GM13977 (cell line): ENCODE measurements at regions not wholly inside any gene's neighbourhood (a gene's known extent, or its start where the extent isn't known, plus 50 kb on each side); places are given as distances from the start of the nearest gene placed in this dataset.

Source experiments
- DNase-seq: peaks from one replicate; pipeline ENCODE4 v3.0.0; 2012; ENCODE audit warnings: low spot score
- CTCF ChIP-seq: IDR thresholded peaks from 2 replicates; pipeline ENCODE4 v1.5.1; 2012; ENCODE audit warnings: mild to moderate bottlenecking, control low read depth; ENCODE audit not compliant: insufficient read depth; ENCODE audit errors: extremely low read depth, missing control alignments
- in situ Hi-C: fragments of 300-500 bp; cut with MboI; formaldehyde crosslinking; loops from one replicate; pipeline ENCODE4 v1.12.0; 2022; ENCODE audit warnings: low sequenced_read_pairs, low pct_unique_long_range_greater_than_20kb, mixed read lengths, inconsistent platforms; ENCODE audit not compliant: unreplicated experiment

DNA sequence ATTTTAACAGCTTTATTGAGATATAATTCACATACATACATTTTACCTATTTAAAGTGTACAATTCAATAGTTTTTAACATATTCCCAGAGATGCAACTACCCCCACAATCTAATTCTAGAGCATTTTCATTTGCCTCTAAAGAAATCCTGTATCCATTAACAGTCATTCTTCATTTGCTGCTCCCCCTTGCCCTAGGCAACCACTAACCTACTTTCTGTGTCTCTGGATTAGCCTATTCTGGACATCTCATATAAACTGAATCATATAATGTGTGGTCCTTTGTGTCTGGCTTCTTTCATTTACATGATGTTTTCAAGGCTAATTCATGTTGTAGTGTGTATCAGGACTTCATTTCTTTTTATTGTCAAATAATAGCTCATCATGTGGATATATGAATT, 105.1 kb upstream of the GRPR start:
- TF ChIP-seq CTCF = no peak
- in situ Hi-C loops = no loop called here
- no peak for DNase-seq

DNA sequence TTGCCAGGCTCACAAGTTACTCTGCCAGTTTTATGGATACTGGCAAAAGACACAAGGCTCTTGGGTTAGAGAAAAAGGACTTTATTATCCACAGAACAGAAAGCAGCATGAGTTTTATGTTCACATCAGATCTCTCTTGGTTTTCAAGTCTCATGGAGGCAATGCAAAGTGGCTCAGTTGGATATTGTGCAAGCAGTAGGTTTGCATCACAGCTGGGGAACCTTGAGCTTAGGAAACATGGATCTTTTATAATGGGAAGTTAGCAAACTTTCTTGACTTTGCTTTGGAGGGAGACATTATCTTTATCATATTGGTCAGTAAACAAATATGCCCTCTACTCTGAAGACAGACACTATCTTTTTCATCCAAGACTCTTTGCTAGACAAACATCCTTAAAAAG, 109.2 kb upstream of the GRPR start:
- DNase-seq = no peak
- no peak for TF ChIP-seq CTCF
- in situ Hi-C loops = no loop called here

- DNase-seq = no peak
- no peak for TF ChIP-seq CTCF
Measured at GRCh38 chrX:16012250-16012649, 111.1 kb upstream of the GRPR start.

DNA sequence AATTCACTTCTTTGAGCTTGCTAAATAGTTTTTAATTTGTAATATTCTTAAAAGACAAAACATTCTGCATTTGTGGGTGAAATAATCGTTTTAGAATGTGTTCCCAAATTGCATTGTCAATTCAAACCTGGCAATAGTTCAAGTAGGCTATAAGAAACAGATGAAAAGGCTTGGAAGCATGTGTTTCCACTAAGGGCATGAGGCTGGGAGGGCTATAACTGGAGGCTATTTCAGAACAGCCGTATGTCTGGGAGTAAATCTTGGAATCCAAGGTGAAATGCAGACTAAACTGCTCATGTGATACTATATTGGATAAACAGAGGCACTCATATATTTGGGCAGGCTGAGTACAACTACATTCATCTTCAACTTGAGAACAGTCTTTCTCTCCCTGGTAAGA, 117.4 kb upstream of the GRPR start:
- no peak for DNase-seq
- no peak for TF ChIP-seq CTCF
- in situ Hi-C loops = no loop called here

More at GRCh38 chrX:16012250-16012649, 111.1 kb upstream of the GRPR start:
- in situ Hi-C loops = no loop called here

DNA sequence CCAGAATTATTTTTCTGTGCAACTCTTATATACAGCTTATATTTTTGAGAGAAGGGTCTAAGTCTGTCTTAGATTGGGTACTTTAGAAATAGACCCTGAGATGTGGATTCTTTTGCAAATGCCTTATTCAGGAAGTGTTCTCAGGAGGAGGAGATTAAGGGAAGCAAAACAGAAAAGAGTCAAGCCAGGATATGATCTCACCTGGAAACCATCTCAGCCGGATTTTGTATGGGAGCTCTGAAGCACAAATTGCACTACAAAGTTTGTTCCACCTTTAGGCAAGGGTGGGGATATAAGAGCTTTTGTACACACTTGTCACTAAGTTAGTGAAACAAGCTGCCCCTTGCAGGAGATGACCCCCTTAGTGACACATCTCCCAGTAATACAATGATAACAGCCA, 121.2 kb upstream of the GRPR start:
- TF ChIP-seq CTCF = no peak

DNA sequence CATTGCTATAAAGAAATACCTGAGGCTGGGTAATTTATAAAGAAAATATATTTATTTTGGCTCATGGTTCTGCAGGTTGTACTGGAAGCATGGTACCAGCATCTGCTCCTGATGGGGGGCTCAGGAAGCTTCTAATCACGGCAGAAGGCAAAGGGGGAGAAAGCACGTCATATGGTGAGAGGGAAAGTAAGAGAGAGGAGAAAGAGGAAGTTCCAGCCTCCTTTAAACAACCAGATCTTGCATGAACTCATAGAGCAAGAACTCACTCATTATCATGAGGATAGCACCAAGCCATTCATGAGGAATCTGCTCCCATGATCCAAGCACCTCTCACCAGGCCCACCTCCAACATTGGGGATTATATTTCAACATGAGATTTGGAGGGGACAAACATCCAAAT, 125.0 kb upstream of the GRPR start:
- DNase-seq = no peak
- in situ Hi-C loops = no loop called here
- TF ChIP-seq CTCF = no peak

More for the DNA sequence above, 121.2 kb upstream of the GRPR start:
- in situ Hi-C loops = no loop called here
- no peak for DNase-seq

DNA sequence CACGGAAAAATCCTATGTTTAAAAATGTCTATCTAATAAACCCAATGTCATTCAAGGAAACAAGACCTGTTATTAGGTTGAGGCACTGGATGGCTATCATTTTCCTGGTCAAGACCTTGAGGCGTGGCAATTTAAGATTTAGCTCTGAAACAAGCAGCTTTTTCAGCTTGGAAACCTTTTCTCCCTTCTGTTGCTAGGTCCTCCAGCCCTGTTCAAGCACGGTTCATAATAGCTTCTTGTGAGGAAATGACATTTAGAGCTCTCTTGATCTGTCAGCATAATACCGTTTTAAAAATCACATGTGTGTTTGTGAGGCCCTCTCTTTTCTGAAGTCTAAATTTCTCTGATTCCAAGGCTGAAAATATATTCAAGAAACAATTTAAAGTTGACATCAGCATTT, 133.6 kb upstream of the GRPR start:
- TF ChIP-seq CTCF = no peak
- no peak for DNase-seq
- in situ Hi-C loops = no loop called here
